A673 (cell line): ENCODE measurements at regions not wholly inside any gene's neighbourhood (a gene's known extent, or its start where the extent isn't known, plus 50 kb on each side); places are given as distances from the start of the nearest gene placed in this dataset.

Experiments
- BruUV-seq: library from RNA; stranded (reverse); fragments of 400-500 nt; replicated peaks from 2 replicates; lab custom pipeline; 2021; lab: Mats Ljungman, UMichigan
- CTCF ChIA-PET: fragments of 300-600 bp; sonication (Branson Sonifier 250); formaldehyde crosslinking; loops from one replicate; lab custom pipeline; 2022; ENCODE audit warnings: antibody characterized with exemption; lab: Charles Lee
- POLR2A ChIA-PET: fragments of 300-600 bp; sonication (Branson Sonifier 250); formaldehyde crosslinking; loops from one replicate; lab custom pipeline; 2022; ENCODE audit warnings: antibody characterized with exemption; ENCODE audit not compliant: low non-redundant PET; lab: Charles Lee
- DNase-seq: peaks from one replicate; pipeline ENCODE4 v3.0.0-alpha.2; 2015; ENCODE audit warnings: low spot score
- H3K27ac ChIP-seq: fragments of 200-600 bp; sonication (generic); 2 replicates; pipeline ENCODE4 v1.5.1; 2016; ENCODE audit warnings: mixed run types, low read depth, mild to moderate bottlenecking, mixed read lengths, antibody characterized with exemption, low read length; ENCODE audit not compliant: poor library complexity, severe bottlenecking
- H3K27me3 ChIP-seq: fragments of 200-600 bp; sonication (generic); replicated peaks from 2 replicates; pipeline ENCODE4 v1.6.1; 2017; ENCODE audit warnings: mixed run types, low read depth, mild to moderate bottlenecking, mixed read lengths, antibody characterized with exemption, low read length; ENCODE audit not compliant: insufficient read depth, poor library complexity
- H3K36me3 ChIP-seq: fragments of 200-600 bp; sonication (generic); 2 replicates; pipeline ENCODE4 v1.6.1; 2016; ENCODE audit warnings: mixed run types, mild to moderate bottlenecking, mixed read lengths, antibody characterized with exemption, low read length; ENCODE audit not compliant: insufficient read depth, poor library complexity, severe bottlenecking
- H3K4me1 ChIP-seq: fragments of 200-600 bp; sonication (generic); 2 replicates; pipeline ENCODE4 v1.6.1; 2017; ENCODE audit warnings: mixed run types, mild to moderate bottlenecking, mixed read lengths, antibody characterized with exemption, low read length; ENCODE audit not compliant: insufficient read depth, poor library complexity, severe bottlenecking
- H3K4me3 ChIP-seq: fragments of 200-600 bp; sonication (generic); 2 replicates; pipeline ENCODE4 v1.5.1; 2016; ENCODE audit warnings: low read depth, mixed run types, mild to moderate bottlenecking, mixed read lengths, low read length; ENCODE audit not compliant: poor library complexity, severe bottlenecking
- H3K9me3 ChIP-seq: fragments of 200-600 bp; sonication (generic); 2 replicates; pipeline ENCODE4 v1.6.1; 2016; ENCODE audit warnings: mixed run types, low read depth, mild to moderate bottlenecking, mixed read lengths, antibody characterized with exemption, low read length; ENCODE audit not compliant: poor library complexity, severe bottlenecking
- CTCF ChIP-seq: fragments of 300-800, 200-600 bp; sonication (generic); conservative IDR thresholded peaks from 2 replicates; pipeline ENCODE4 v1.5.1; 2017; ENCODE audit warnings: low read depth, mild to moderate bottlenecking, antibody characterized with exemption, low read length, moderate library complexity, mixed read lengths
- EZH2 ChIP-seq: fragments of 200-600 bp; sonication (generic); IDR thresholded peaks from 2 replicates; pipeline ENCODE4 v1.6.1; 2017; ENCODE audit warnings: borderline replicate concordance, low read depth, mild to moderate bottlenecking, mixed read lengths, antibody characterized with exemption, low read length; ENCODE audit not compliant: poor library complexity, severe bottlenecking
- intact Hi-C: fragments of 100-400 bp; cut with micrococcal nuclease; formaldehyde crosslinking; loops from one replicate; pipeline ENCODE4 v1.10.0; 2022; ENCODE audit not compliant: unreplicated experiment

DNA sequence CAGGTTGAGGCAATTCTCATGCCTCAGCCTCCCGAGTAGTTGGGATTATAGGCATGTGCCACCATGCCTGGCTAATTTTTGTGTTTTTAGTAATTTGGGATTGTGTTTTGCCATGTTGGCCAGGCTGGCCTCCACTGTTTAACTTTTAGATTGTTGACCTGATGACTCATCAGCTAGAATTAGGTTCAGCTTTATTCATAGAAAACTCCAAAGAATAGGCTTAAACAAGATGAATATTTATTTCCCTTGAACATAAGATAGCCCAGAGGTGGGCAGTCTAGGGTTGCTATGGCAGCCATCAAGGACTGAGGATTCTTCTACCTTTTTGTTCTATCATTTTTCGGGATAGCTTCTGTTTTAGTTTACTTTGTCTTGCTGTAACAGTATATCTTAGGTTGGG is 99.6 kb upstream of the SELENOK start:
- no peak for DNase-seq
- POLR2A ChIA-PET = no interaction called here
- intact Hi-C loops = no loop called here
- H3K4me3 ChIP-seq = no peak overlapping the region
- CTCF ChIA-PET = no interaction called here
- no TSS peak for BruUV-seq
- no peaks in the 10 kb centered on the region for H3K9me3 ChIP-seq
- TF ChIP-seq CTCF (no peak), EZH2 (no peak)
- no peaks in the 10 kb centered on the region for H3K27me3 ChIP-seq
- no peak overlapping the region for H3K27ac ChIP-seq
- no peaks in the 10 kb centered on the region for H3K36me3 ChIP-seq
- H3K4me1 ChIP-seq = no peaks in the 10 kb centered on the region

DNA sequence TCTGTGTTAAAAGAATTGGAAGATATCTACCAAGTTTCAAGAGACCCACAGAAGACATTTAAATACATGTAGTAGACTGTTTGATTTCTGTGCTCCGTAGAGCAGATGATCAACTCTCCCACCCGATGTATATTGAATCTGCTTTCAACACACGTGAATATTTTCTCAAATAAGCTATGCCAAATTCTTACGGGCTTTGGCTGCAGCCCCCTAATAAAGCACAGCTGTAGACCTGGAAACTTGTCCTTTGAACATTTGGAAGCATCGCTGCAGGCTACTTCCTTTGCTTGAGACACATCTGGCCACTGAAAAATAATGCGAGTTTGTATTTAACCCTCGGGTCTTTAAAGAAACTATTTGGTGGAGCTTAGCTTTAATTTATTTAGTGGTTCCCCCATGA is 98.3 kb upstream of the SELENOK start:
- BruUV-seq = no TSS peak
- no peaks in the 10 kb centered on the region for H3K36me3 ChIP-seq
- ChIA-PET POLR2A (no interaction called here), CTCF (no interaction called here)
- DNase-seq = no peak
- H3K27ac ChIP-seq = no peak overlapping the region
- TF ChIP-seq EZH2 (no peak), CTCF (no peak)
- H3K9me3 ChIP-seq = no peaks in the 10 kb centered on the region
- H3K4me3 ChIP-seq = no peak overlapping the region
- intact Hi-C loops = no loop called here
- H3K27me3 ChIP-seq = no peaks in the 10 kb centered on the region
- H3K4me1 ChIP-seq = no peaks in the 10 kb centered on the region

GRCh38 chr3:53989451-53989850 is 97.8 kb upstream of the SELENOK start:
- Histone ChIP-seq H3K36me3 (no peaks in the 10 kb centered on the region), H3K4me1 (no peaks in the 10 kb centered on the region), H3K9me3 (no peaks in the 10 kb centered on the region), H3K27me3 (no peaks in the 10 kb centered on the region), H3K27ac (no peak overlapping the region), H3K4me3 (no peak overlapping the region)
- no peak for TF ChIP-seq EZH2
- no peak for TF ChIP-seq CTCF
- no TSS peak for BruUV-seq
- ChIA-PET CTCF (no interaction called here), POLR2A (no interaction called here)
- DNase-seq = no peak
- intact Hi-C loops = no loop called here
